ENCODE measurements at regions not wholly inside any gene's neighbourhood (a gene's known extent, or its start where the extent isn't known, plus 50 kb on each side); places are given as distances from the start of the nearest gene placed in this dataset.

DNA sequence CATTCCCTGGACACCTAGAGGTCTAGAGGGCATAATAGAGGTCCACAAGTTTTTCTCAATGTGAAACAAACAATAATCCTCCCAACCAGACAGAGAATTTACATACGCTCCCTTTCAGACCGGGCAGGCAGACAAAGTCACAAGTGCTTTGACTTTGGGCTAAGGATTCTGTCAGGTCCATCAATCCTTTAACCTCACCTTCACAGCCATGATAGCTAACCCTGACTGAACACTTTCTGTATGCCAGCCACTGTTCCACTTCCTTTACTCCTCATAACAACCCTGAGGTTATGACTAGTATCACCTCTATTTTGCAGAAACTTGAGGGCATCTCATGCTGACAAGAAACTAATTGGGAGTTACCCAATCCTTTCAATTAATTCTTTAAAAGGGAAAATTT, 118.8 kb upstream of the AFF2 start (continued):
- no peak for TF ChIP-seq CREB1 (CRISPR knock-in tag; IDR thresholded peaks at IDR 0.05)
- TF ChIP-seq RELA (CRISPR knock-in tag; IDR thresholded peaks at IDR 0.05; ENCODE audit: borderline replicate concordance): no peak
- no peak for TF ChIP-seq SMAD4 (CRISPR knock-in tag; IDR thresholded peaks at IDR 0.05)

DNA sequence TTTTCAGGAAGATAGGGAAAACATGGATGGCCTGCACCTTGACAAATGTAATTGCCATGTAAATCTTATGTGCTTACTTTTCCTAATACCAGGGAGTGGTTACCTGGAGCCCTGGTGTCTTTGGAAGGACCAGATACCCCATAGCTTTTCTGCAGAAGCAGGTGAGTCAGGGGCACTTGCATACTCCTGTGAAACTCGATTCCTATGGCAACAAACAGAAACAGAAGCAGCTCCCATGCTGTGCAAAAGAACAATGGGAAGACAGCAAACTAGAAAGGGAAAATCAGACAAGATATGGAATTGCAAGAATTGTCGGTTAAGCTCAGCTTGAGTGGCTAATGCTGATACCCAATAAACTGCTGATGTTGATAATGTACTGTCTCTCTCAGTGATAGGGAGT, 117.4 kb upstream of the AFF2 start:
- TF ChIP-seq GABPB1 (CRISPR knock-in tag; IDR thresholded peaks at IDR 0.05): no peak
- no peak for TF ChIP-seq ZNF263 (CRISPR knock-in tag; IDR thresholded peaks at IDR 0.05; ENCODE audit: low read depth)
- TF ChIP-seq ZNF416 (CRISPR knock-in tag; IDR thresholded peaks at IDR 0.05): no peak
- DNase-seq (ENCODE audit: low spot score): peak; percentile 10
- ATAC-seq: peak; percentile 83
- Mint-ChIP-seq H3K27me3 (ENCODE audit: low read depth) (no peaks in the 10 kb centered on the region), H3K4me3 (no peak overlapping the region), H3K27ac (no peak overlapping the region), H3K36me3 (no peaks in the 10 kb centered on the region), H3K9me3 (no peaks in the 10 kb centered on the region), H3K4me1 (peaks cover 41% of the 10 kb centered on the region)
- ChIA-PET POLR2A (no interaction called here), CTCF (no interaction called here)

DNA sequence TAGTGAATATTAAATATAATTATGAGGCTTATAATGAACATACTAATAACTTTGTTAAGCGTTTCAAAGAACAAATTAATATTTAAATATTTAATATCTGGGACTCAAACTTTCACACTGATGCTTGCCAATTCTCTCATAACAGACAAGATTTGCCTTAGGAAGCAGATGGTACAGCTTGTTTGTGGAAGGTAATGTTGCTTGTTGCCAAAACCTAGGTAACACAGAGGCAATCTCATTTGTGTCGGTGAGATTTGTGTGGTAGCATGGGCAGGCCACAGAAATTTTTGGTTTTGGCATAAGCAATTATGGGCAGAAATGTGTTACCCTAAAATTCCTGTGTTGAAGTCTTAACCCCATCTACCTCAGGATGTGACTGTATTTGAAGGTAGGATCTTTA, 114.9 kb upstream of the AFF2 start:
- ChIA-PET CTCF (no interaction called here), POLR2A (no interaction called here)
- no peaks in the 10 kb centered on the region for H3K36me3 Mint-ChIP-seq
- H3K27me3 Mint-ChIP-seq (ENCODE audit: low read depth): no peaks in the 10 kb centered on the region; the same call in 1 of the 2 replicates
- no peaks in the 10 kb centered on the region for H3K9me3 Mint-ChIP-seq
- no peak for ATAC-seq
- DNase-seq (ENCODE audit: low spot score): no peak
- TF ChIP-seq ELF4 (CRISPR knock-in tag; IDR thresholded peaks at IDR 0.05; ENCODE audit: low read depth) (no peak), TP53 (CRISPR knock-in tag; IDR thresholded peaks at IDR 0.05) (no peak), NR3C1 (CRISPR knock-in tag; conservative IDR thresholded peaks at IDR 0.05; ENCODE audit: low read depth) (no peak), GRHL2 (CRISPR knock-in tag; IDR thresholded peaks at IDR 0.05; ENCODE audit: insufficient replicate concordance, severe bottlenecking) (no peak), GABPB1 (CRISPR knock-in tag; IDR thresholded peaks at IDR 0.05) (no peak), TCF7 (CRISPR knock-in tag; IDR thresholded peaks at IDR 0.05; ENCODE audit: low read depth) (no peak), ETV6 (CRISPR knock-in tag; IDR thresholded peaks at IDR 0.05) (no peak), ZNF232 (CRISPR knock-in tag; IDR thresholded peaks at IDR 0.05) (no peak)
- TF ChIP-seq, protein P1, sequence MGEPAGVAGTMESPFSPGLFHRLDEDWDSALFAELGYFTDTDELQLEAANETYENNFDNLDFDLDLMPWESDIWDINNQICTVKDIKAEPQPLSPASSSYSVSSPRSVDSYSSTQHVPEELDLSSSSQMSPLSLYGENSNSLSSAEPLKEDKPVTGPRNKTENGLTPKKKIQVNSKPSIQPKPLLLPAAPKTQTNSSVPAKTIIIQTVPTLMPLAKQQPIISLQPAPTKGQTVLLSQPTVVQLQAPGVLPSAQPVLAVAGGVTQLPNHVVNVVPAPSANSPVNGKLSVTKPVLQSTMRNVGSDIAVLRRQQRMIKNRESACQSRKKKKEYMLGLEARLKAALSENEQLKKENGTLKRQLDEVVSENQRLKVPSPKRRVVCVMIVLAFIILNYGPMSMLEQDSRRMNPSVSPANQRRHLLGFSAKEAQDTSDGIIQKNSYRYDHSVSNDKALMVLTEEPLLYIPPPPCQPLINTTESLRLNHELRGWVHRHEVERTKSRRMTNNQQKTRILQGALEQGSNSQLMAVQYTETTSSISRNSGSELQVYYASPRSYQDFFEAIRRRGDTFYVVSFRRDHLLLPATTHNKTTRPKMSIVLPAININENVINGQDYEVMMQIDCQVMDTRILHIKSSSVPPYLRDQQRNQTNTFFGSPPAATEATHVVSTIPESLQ (CRISPR knock-in tag; IDR thresholded peaks at IDR 0.05): no peak
- peaks cover 34% of the 10 kb centered on the region for H3K4me1 Mint-ChIP-seq
- H3K4me3 Mint-ChIP-seq: no peak overlapping the region
- H3K27ac Mint-ChIP-seq: no peak overlapping the region

DNA sequence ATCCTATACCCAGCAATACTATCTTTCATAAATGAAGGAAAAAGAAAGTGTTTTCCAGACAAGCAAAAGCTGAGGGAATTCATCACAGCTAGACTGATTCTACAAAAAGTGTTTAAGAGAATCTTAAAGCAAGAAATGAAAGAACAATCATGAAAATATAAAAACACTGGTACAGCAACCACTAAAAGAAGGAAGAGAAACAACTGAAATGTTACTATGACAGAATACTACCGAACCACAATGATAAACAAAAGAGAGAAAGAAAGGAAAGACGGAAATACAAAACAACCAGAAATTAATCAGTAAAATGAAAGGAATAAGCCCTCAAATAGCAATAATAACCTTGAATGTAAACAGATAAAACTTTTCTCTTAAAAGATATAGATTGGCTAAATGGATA, 110.8 kb upstream of the AFF2 start:
- ATAC-seq: no peak
- Mint-ChIP-seq H3K27ac (no peak overlapping the region), H3K27me3 (ENCODE audit: low read depth) (no peaks in the 10 kb centered on the region; the same call in 1 of the 2 replicates), H3K4me1 (peaks cover 5% of the 10 kb centered on the region), H3K9me3 (no peaks in the 10 kb centered on the region), H3K4me3 (no peak overlapping the region), H3K36me3 (no peaks in the 10 kb centered on the region)
- CTCF ChIA-PET: no interaction called here
- no peak for DNase-seq (ENCODE audit: low spot score)
- POLR2A ChIA-PET: no interaction called here
- TF ChIP-seq, protein P2, sequence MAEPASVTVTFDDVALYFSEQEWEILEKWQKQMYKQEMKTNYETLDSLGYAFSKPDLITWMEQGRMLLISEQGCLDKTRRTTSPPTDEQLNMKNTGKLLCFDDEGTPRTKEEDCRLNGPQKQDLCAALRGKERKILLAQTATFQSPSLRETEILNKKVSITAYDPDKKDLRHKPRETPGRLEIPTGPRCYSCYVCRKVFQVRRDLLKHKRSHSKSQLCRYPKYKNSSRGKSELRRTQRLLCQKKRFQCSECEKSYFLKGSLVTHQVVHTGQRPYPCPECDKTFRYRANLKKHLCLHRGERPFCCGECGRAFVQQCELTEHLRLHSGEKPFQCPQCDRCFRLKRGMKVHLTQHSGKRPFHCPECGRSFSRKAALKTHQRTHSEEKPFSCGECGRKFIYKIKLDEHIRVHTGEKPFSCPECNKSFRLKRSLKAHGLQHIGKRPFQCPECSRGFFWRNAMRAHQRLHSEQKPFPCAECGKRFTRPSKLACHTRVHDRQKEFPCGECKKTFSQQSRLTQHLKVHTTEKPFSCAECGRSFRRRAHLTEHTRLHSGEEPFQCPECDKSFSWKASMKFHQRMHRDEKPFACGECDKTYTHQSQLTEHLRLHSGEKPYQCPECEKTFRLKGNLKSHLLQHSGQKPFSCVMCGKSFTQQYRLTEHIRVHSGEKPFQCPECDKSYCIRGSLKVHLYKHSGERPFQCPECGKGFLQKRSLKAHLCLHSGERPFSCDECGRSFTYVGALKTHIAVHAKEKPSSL (CRISPR knock-in tag; conservative IDR thresholded peaks at IDR 0.05): no peak
- TF ChIP-seq, protein P3, sequence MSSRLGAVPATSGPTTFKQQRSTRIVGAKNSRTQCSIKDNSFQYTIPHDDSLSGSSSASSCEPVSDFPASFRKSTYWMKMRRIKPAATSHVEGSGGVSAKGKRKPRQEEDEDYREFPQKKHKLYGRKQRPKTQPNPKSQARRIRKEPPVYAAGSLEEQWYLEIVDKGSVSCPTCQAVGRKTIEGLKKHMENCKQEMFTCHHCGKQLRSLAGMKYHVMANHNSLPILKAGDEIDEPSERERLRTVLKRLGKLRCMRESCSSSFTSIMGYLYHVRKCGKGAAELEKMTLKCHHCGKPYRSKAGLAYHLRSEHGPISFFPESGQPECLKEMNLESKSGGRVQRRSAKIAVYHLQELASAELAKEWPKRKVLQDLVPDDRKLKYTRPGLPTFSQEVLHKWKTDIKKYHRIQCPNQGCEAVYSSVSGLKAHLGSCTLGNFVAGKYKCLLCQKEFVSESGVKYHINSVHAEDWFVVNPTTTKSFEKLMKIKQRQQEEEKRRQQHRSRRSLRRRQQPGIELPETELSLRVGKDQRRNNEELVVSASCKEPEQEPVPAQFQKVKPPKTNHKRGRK (CRISPR knock-in tag; IDR thresholded peaks at IDR 0.05; ENCODE audit: borderline replicate concordance): no peak
- no peak for TF ChIP-seq ZNF423 (CRISPR knock-in tag; IDR thresholded peaks at IDR 0.05)
- TF ChIP-seq HMGA2 (CRISPR knock-in tag; IDR thresholded peaks at IDR 0.05): no peak
- TF ChIP-seq, protein P4, sequence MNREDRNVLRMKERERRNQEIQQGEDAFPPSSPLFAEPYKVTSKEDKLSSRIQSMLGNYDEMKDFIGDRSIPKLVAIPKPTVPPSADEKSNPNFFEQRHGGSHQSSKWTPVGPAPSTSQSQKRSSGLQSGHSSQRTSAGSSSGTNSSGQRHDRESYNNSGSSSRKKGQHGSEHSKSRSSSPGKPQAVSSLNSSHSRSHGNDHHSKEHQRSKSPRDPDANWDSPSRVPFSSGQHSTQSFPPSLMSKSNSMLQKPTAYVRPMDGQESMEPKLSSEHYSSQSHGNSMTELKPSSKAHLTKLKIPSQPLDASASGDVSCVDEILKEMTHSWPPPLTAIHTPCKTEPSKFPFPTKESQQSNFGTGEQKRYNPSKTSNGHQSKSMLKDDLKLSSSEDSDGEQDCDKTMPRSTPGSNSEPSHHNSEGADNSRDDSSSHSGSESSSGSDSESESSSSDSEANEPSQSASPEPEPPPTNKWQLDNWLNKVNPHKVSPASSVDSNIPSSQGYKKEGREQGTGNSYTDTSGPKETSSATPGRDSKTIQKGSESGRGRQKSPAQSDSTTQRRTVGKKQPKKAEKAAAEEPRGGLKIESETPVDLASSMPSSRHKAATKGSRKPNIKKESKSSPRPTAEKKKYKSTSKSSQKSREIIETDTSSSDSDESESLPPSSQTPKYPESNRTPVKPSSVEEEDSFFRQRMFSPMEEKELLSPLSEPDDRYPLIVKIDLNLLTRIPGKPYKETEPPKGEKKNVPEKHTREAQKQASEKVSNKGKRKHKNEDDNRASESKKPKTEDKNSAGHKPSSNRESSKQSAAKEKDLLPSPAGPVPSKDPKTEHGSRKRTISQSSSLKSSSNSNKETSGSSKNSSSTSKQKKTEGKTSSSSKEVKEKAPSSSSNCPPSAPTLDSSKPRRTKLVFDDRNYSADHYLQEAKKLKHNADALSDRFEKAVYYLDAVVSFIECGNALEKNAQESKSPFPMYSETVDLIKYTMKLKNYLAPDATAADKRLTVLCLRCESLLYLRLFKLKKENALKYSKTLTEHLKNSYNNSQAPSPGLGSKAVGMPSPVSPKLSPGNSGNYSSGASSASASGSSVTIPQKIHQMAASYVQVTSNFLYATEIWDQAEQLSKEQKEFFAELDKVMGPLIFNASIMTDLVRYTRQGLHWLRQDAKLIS (CRISPR knock-in tag; IDR thresholded peaks at IDR 0.05; ENCODE audit: borderline replicate concordance): no peak
- TF ChIP-seq, protein P1 (CRISPR knock-in tag; IDR thresholded peaks at IDR 0.05): no peak
- no peak for TF ChIP-seq ZNF263 (CRISPR knock-in tag; IDR thresholded peaks at IDR 0.05; ENCODE audit: low read depth)
- no peak for TF ChIP-seq FOXK1 (CRISPR knock-in tag; IDR thresholded peaks at IDR 0.05)
- TF ChIP-seq FOXJ3 (CRISPR knock-in tag; IDR thresholded peaks at IDR 0.05; ENCODE audit: borderline replicate concordance): no peak
